Right renal pelvis (tissue), 4 donors: ENCODE measurements at regions not wholly inside any gene's neighbourhood (a gene's known extent, or its start where the extent isn't known, plus 50 kb on each side); places are given as distances from the start of the nearest gene placed in this dataset.
"Not testable (repeated sequence)": the region's sequence is repeated elsewhere in the genome, so short reads cannot be mapped to it uniquely, and the experiment has no call there.

Experiments
- DNase-seq, 4 donors: peaks; one replicate each; pipeline ENCODE4 v3.0.0-alpha.2; 2013; ENCODE audit warnings: low read depth in 4 of 4, low spot score in 3 of 4, missing footprints in 1 of 4

- no peak for DNase-seq
These were observed 1363.5 kb downstream of the EFNA5 start for GRCh38 chr5:106307265-106307664.

DNA sequence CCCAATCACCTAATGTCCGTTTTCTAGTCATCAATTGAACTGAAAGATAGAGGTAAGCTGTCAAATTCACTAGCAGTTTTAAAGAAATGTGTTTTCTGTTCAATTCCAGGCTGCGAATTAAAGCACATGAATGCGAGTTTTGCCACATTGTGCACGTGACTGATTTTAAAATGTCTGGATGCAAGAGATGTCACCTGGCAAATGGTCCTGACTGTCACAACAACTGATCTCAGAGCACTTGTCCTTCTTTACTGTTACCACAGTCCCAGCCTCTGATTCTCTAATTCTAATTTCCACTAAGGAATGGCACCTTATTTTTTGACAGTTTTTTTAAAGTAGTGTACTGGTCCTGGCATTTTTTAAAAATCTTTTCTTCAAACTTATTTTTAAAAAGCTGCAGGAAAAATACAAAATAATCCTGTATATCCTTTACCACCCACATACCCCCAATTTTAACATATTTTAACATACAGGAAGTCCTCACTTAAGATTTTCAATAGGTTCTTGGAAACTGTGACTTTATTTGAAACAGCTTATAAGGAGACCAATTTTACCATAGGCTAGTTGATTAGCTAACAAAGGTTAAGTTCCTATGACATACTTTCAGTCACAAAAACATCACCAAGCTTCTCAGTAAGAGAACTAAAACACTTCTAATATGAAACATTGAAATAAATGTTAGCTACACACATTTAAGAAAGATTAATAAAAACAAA is 1364.3 kb downstream of the EFNA5 start:
- DNase-seq: no peak

DNA sequence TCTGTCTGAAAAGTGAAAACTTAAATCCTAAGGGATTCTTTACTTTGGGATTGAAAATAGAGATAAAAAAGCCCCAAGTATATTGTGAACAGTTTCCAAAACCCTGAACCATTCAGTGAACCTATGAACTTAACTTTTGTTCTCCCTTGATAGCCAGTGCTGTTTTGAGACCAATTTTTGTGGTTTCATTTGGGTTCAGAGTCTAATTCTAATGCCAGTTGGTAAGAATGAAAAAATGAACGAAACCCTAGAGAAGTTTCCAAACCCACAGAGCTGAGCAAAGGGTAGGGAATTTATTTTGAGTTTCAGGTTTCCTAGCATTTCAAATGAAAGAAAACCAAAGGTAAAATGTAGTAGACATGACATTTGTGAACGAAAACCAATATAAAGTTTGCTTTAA is 1366.8 kb downstream of the EFNA5 start:
- DNase-seq: no peak

DNA sequence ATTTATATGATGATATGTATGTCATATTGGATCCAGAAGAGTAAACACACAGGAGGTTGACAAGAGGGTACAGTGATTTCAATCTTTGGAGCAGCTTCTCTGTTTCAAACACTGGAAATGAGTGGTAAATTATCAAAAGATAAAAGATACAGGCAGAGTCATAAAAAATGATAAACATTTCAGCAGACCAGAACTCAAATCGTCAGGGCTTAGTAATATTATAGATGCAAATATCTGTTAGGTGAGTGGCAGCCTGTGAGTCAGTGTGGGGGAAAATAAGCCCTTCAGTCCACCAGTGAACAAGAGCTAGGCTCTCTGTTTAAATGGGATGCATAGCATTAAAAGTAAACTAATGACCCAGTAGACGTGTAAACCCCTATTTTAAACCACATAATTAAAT is 1378.1 kb downstream of the EFNA5 start:
- DNase-seq: no peak

GRCh38 chr5:106290841-106291240 is 1379.9 kb downstream of the EFNA5 start:
- DNase-seq: no peak

DNA sequence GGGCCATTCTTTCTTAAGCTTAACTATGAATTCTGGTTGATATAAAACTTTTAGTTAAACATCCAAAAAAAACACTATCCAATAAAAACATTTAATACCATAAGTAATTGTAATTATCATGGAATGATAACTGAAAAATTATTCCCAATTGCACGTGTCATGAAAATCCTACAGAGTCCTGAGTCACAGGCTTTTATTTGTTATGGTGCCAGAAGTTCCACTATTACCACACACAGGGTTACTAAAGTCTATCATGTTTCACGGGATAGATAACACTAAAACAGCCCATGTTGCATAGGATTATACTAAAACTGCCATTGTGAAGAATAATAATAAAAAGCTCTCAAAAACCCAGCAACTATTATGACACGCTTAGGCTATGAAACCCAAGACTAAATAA is 1381.8 kb downstream of the EFNA5 start:
- DNase-seq: no peak

DNA sequence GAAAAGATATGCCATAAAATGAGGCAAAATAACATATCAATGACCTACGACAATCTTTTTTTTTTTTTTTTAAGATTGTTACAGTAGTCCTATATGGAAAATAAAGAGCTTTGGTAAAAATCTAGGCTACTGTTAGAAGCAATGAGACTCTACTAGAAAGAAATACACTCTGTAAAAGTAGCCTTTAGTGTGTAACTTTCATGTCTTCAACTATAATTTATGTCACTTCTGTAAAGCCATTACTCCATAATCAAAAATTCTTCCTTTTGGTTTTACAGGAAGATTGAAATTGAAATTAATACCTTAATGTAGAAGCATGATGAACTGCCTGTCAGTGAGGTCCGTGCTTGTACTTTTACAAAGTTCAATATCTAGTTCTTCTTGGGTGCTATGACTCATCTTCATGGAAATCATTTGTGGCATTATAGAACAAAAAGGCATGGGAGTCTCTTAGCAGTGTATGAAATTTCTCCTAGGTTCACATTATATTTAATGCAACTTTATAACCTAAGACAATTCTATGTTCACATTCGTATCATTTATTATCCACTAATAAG is 1393.1 kb downstream of the EFNA5 start:
- no peak for DNase-seq

- no peak for DNase-seq
These were observed 1401.4 kb downstream of the EFNA5 start for GRCh38 chr5:106269252-106269843.

- no peak for DNase-seq
These were observed 1403.5 kb downstream of the EFNA5 start for GRCh38 chr5:106267256-106267655.

- DNase-seq: no peak
These were observed 1408.3 kb downstream of the EFNA5 start for GRCh38 chr5:106262395-106262794.

- DNase-seq: not testable (repeated sequence)
These were observed 1411.2 kb downstream of the EFNA5 start for GRCh38 chr5:106259431-106260090.

DNA sequence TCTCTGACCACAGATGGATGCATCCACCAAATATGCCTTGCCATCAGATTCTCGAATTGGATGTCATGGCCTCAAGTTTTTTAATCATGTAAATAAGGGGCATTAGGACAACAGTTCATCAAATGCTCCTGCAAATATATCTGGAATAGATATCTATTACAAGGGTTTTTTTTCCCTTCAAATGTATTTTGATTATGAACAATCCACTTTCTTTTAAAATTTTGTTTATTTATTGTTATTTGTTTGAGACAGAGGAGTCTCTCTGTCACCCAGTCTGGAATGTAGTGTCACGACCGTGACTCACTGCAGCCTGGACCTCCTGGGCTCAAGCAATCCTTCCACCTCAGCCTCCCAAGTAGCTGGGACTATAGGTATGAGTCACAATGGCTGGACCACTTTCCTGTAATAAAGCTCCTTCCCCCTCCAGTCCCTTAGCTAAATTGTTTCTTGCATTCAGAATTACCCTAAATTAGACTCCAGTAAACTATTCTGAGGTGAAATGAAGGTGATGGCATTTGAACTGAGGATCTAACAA is 1412.1 kb downstream of the EFNA5 start:
- no peak for DNase-seq

- no peak for DNase-seq
These were observed 1416.0 kb downstream of the EFNA5 start for GRCh38 chr5:106254784-106255183.

DNA sequence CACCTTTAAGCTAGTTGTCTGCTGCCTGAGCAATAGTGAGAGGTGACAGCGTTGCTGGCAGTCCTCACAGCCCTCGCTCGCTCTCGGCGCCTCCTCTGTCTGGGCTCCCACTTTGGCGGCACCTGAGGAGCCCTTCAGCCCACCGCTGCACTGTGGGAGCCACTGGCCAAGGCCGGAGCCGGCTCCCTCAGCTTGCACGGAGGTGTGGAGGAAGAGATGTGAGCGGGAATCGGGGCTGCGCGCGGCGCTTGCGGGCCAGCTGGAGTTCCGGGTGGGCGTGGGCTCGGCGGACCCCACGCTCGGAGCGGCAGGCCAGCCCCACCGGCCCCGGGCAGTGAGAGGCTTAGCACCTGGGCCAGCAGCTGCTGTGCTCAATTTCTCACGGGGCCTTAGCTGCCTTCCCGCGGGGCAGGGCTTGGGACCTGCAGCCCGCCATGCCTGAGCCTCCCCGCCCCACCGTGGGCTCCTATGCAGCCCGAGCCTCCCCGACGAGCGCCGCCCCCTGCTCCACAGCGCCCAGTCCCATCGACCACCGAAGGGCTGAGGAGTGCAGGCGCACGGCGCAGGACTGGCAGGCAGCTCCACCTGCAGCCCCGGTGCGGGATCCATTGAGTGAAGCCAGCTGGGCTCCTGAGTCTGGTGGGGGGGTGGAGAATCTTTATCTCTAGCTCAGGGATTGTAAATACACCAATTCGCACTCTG is 1424.5 kb downstream of the EFNA5 start:
- DNase-seq: not testable (repeated sequence)

DNA sequence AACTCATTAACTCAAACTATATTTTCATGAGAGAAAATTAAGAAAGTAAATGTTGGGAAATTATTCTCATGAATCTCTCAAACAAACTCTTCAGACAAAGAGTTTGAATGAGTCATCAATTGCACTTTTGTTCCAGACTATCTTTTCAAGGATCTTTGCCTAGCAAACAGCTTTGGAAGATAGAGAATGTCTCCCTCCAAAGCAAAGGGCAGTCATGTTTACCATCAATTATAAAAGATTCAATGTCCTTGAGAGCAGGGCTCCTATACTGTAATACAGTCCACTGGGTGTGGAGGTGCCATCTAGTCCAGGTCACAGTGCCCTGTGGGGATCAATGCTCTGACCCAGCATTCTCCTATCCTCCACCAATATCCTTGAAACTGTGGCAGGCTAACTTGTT is 1429.3 kb downstream of the EFNA5 start:
- no peak for DNase-seq

- DNase-seq: no peak
These were observed 1464.7 kb downstream of the EFNA5 start for GRCh38 chr5:106205916-106206571.

- no peak for DNase-seq
These were observed 1468.7 kb downstream of the EFNA5 start for GRCh38 chr5:106202035-106202434.

GRCh38 chr5:106200971-106201370 is 1469.8 kb downstream of the EFNA5 start:
- DNase-seq: no peak

DNA sequence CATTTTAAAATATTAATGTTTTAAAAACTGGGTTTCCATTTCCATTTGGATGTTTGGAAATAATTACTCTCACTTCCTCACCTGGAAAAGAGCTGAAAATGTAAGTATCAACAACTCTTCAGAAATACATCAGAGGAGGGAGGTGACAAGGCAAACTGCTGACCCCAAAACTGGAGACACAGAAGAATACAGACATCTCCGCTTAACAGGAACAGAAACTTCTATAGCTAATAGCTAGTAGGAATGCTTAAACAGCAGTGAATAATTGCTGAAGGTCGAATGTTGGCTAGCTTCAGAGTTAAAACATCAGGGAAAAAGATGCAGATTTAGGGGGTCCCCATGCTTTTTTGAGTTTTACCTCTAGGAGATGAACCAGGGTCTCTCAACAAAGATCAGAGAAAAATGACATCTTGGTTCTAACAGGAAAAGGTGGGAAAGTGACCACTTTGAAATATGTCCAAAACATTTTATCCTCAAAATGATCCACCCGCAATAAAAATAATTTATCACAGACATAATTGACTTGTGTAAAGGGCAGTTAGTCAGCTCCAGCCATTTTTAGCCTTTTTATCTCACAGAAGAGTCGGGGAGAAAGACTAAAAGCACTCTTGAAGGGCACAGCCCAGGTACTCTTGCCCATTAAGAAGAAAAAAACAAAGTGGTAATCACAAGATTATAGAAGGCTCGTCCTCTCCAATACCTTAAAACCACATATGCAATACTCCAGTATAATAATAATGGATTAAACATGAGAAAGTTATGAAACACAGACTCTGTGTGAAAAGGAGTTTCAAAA is 1474.9 kb downstream of the EFNA5 start:
- no peak for DNase-seq
